ENCODE measurements at regions not wholly inside any gene's neighbourhood (a gene's known extent, or its start where the extent isn't known, plus 50 kb on each side); places are given as distances from the start of the nearest gene placed in this dataset.

GRCh38 chr2:49262801-49263560 lies 108.7 kb upstream of the FSHR start (continued):
- no peak for TF ChIP-seq USF1 (IDR thresholded peaks at IDR 0.05; ENCODE audit: borderline replicate concordance, extremely low read length, insufficient read depth, low read depth, low read length)

- in situ Hi-C loops (cut with MboI), result no loop called here
- Histone ChIP-seq H3K36me3 (ENCODE audit: control insufficient read depth in 2 of 2, insufficient read depth in 2 of 2, low read length in 1 of 2) (no peaks in the 10 kb centered on the region), H3K27ac (ENCODE audit: control insufficient read depth, insufficient read depth) (no peak overlapping the region), H3K4me3 (no peak overlapping the region), H3K4me2 (ENCODE audit: control insufficient read depth, insufficient read depth) (no peak overlapping the region), H4K20me1 (ENCODE audit: control insufficient read depth, insufficient read depth) (no peaks in the 10 kb centered on the region), H3K79me2 (ENCODE audit: control insufficient read depth, insufficient read depth, low read length) (no peaks in the 10 kb centered on the region), H3K4me1 (ENCODE audit: control insufficient read depth, insufficient read depth, low read length) (no peaks in the 10 kb centered on the region), H3K27me3 (replicated peaks in 1 of 2; ENCODE audit: control insufficient read depth in 2 of 2, insufficient read depth in 2 of 2, low read length in 1 of 2) (no peaks in the 10 kb centered on the region), H2AFZ (ENCODE audit: control insufficient read depth, low read depth, low read length) (no peak overlapping the region), H3K9me3 (replicated peaks; ENCODE audit: control insufficient read depth, insufficient read depth, low read length) (no peaks in the 10 kb centered on the region), H3K9ac (ENCODE audit: control insufficient read depth, insufficient read depth, low read length) (no peak overlapping the region)
- no peak for TF ChIP-seq NR2F1 (conservative IDR thresholded peaks at IDR 0.05)
- TF ChIP-seq MTA2 (IDR thresholded peaks at IDR 0.05; ENCODE audit: low read depth), result no peak
- no peak for TF ChIP-seq CHD4 (IDR thresholded peaks at IDR 0.05)
- no peak for TF ChIP-seq YBX1 (IDR thresholded peaks at IDR 0.05)
- no peak for TF ChIP-seq TAF1 (IDR thresholded peaks at IDR 0.05; ENCODE audit: borderline replicate concordance, low read depth, low read length)
- no peak for TF ChIP-seq ATF3 (IDR thresholded peaks at IDR 0.05; ENCODE audit: borderline replicate concordance, extremely low read depth, low read depth, low read length)
- TF ChIP-seq USF2 (IDR thresholded peaks at IDR 0.05; ENCODE audit: borderline replicate concordance, low read depth, low read length), result no peak
- TF ChIP-seq E4F1 (IDR thresholded peaks at IDR 0.05; ENCODE audit: borderline replicate concordance, partially characterized antibody), result no peak
- TF ChIP-seq BACH1 (IDR thresholded peaks at IDR 0.05; ENCODE audit: borderline replicate concordance), result no peak
- no peak for TF ChIP-seq RELA (IDR thresholded peaks at IDR 0.05; ENCODE audit: borderline replicate concordance, partially characterized antibody)
- ChIA-PET RAD21 (ENCODE audit: unreplicated experiment) (no interaction called here), POLR2A (no interaction called here), SMC1A (ENCODE audit: uncharacterized antibody, unreplicated experiment) (interaction anchor here (0.6 kb wide), 1 partner anchor 19 kb away, joined by 3 read pairs; no protein-coding TSS in a partner anchor), CTCF (no interaction called here)
- no TSS peak for BruUV-seq (replicated peaks)
- FAIRE-seq (no peak), ATAC-seq (no peak), DNase-seq (ENCODE audit: low read depth, low spot score) (no peak)
- intact Hi-C loops (cut with micrococcal nuclease; ENCODE audit: unreplicated experiment), result no loop called here
- WGBS (ENCODE audit: insufficient coverage, insufficient replicate concordance, low lambda C conversion rate, missing lambda C conversion rate), result 64% methylated on average over 4 of the region's 4 CpGs
These were observed 107.5 kb upstream of the FSHR start for GRCh38 chr2:49261781-49262180.
